GM23338 (cell line): ENCODE measurements at regions not wholly inside any gene's neighbourhood (a gene's known extent, or its start where the extent isn't known, plus 50 kb on each side); places are given as distances from the start of the nearest gene placed in this dataset.

Source experiments
- CREB1 ChIP-seq: fragments of 250-450 bp; sonication (Bioruptor Pico); IDR thresholded peaks from 2 replicates; pipeline ENCODE4 v1.5.0; 2020; ENCODE audit warnings: low read depth, mild to moderate bottlenecking, moderate library complexity
- CTCF ChIP-seq, 2 experiments: fragments of 200-600 bp in 1 of 2; sonication (generic) in 1 of 2; conservative IDR thresholded peaks; 2 replicates each; pipeline versions ENCODE4 v1.5.1 to v1.6.1; 2016 to 2017; ENCODE audit warnings: antibody characterized with exemption in 2 of 2, low read depth in 2 of 2, mild to moderate bottlenecking in 2 of 2, moderate library complexity in 1 of 2
- ETS1 ChIP-seq: IDR thresholded peaks from 2 replicates; pipeline ENCODE4 v1.6.1; 2016; ENCODE audit warnings: antibody characterized with exemption
- EZH2 ChIP-seq: fragments of 200-600 bp; sonication (generic); IDR thresholded peaks from one replicate; pipeline ENCODE4 v1.8.0; 2017; ENCODE audit warnings: antibody characterized with exemption, mild to moderate bottlenecking, low read depth; ENCODE audit not compliant: unreplicated experiment
- EZH2phosphoT487 ChIP-seq: fragments of 200-600 bp; sonication (generic); IDR thresholded peaks from one replicate; pipeline ENCODE4 v1.8.1; 2018; ENCODE audit warnings: antibody characterized with exemption; ENCODE audit not compliant: unreplicated experiment
- JUNB ChIP-seq: IDR thresholded peaks from one replicate; pipeline ENCODE4 v1.6.1; 2016; ENCODE audit warnings: antibody characterized with exemption; ENCODE audit not compliant: unreplicated experiment
- NANOG ChIP-seq: IDR thresholded peaks from 2 replicates; pipeline ENCODE4 v1.6.1; 2016; ENCODE audit warnings: antibody characterized with exemption, borderline replicate concordance
- POLR2AphosphoS5 ChIP-seq: IDR thresholded peaks from 2 replicates; pipeline ENCODE4 v1.6.1; 2016; ENCODE audit warnings: antibody characterized with exemption, low read depth
- STAT1 ChIP-seq: IDR thresholded peaks from one replicate; pipeline ENCODE4 v1.6.1; 2016; ENCODE audit warnings: antibody characterized with exemption; ENCODE audit not compliant: unreplicated experiment
- ZNF114 ChIP-seq: fragments of 250-450 bp; sonication (Bioruptor Pico); IDR thresholded peaks from 2 replicates; pipeline ENCODE4 v1.5.0; 2020; ENCODE audit warnings: mild to moderate bottlenecking, moderate library complexity
- ZNF331 ChIP-seq: fragments of 250-450 bp; sonication (Bioruptor Pico); IDR thresholded peaks from 2 replicates; pipeline ENCODE4 v1.5.0; 2020; ENCODE audit warnings: low read depth, mild to moderate bottlenecking, moderate library complexity
- ZNF462 ChIP-seq: fragments of 250-450 bp; sonication (Bioruptor Pico); IDR thresholded peaks from 2 replicates; pipeline ENCODE4 v1.5.0; 2020; ENCODE audit warnings: mild to moderate bottlenecking, moderate library complexity

GRCh38 chr6:65814071-65814470, 107.0 kb upstream of the EYS start (continued):
- TF ChIP-seq ZNF462 (CRISPR knock-in tag) (no peak), NANOG (no peak), ZNF331 (CRISPR knock-in tag) (no peak), EZH2phosphoT487 (no peak), POLR2AphosphoS5 (no peak), CREB1 (CRISPR knock-in tag) (no peak), EZH2 (no peak), ETS1 (no peak), STAT1 (no peak), ZNF114 (CRISPR knock-in tag) (no peak), CTCF (conservative IDR thresholded peaks at IDR 0.05; ENCODE audit: low read depth in 2 of 2) (no peak), JUNB (no peak)
